Stomach (tissue), 4 donors: ENCODE measurements at regions not wholly inside any gene's neighbourhood (a gene's known extent, or its start where the extent isn't known, plus 50 kb on each side); places are given as distances from the start of the nearest gene placed in this dataset.

Source experiments
- POLR2AphosphoS5 ChIP-seq, 3 donors: sonication (generic); formaldehyde crosslinking; IDR thresholded peaks; one replicate each; pipeline ENCODE4 v1.6.1; 2016; ENCODE audit warnings: antibody characterized with exemption in 3 of 3
- TF ChIP-seq, protein P1 (sequence below), 7 experiments: fragments of 450-650 bp in 4 of 7; fragments of 200-600 bp in 3 of 7; sonication (generic) in 3 of 7; IDR thresholded peaks; one replicate each; pipeline ENCODE4 v1.5.1; 2016 to 2019; ENCODE audit warnings: antibody characterized with exemption in 7 of 7, control low read depth in 2 of 7, mild to moderate bottlenecking in 1 of 7

GRCh38 chr6:20334334-20334733, 67.3 kb upstream of the E2F3 start:
- TF ChIP-seq, protein P1, sequence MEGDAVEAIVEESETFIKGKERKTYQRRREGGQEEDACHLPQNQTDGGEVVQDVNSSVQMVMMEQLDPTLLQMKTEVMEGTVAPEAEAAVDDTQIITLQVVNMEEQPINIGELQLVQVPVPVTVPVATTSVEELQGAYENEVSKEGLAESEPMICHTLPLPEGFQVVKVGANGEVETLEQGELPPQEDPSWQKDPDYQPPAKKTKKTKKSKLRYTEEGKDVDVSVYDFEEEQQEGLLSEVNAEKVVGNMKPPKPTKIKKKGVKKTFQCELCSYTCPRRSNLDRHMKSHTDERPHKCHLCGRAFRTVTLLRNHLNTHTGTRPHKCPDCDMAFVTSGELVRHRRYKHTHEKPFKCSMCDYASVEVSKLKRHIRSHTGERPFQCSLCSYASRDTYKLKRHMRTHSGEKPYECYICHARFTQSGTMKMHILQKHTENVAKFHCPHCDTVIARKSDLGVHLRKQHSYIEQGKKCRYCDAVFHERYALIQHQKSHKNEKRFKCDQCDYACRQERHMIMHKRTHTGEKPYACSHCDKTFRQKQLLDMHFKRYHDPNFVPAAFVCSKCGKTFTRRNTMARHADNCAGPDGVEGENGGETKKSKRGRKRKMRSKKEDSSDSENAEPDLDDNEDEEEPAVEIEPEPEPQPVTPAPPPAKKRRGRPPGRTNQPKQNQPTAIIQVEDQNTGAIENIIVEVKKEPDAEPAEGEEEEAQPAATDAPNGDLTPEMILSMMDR (IDR thresholded peaks at IDR 0.05): no peak
- no peak for TF ChIP-seq POLR2AphosphoS5 (IDR thresholded peaks at IDR 0.05)
